A673 (cell line): ENCODE measurements at regions not wholly inside any gene's neighbourhood (a gene's known extent, or its start where the extent isn't known, plus 50 kb on each side); places are given as distances from the start of the nearest gene placed in this dataset.

ENCODE experiments used
- BruUV-seq: library from RNA; stranded (reverse); fragments of 400-500 nt; replicated peaks from 2 replicates; lab custom pipeline; 2021; lab: Mats Ljungman, UMichigan
- CTCF ChIA-PET: fragments of 300-600 bp; sonication (Branson Sonifier 250); formaldehyde crosslinking; loops from one replicate; lab custom pipeline; 2022; ENCODE audit warnings: antibody characterized with exemption; lab: Charles Lee
- POLR2A ChIA-PET: fragments of 300-600 bp; sonication (Branson Sonifier 250); formaldehyde crosslinking; loops from one replicate; lab custom pipeline; 2022; ENCODE audit warnings: antibody characterized with exemption; ENCODE audit not compliant: low non-redundant PET; lab: Charles Lee
- DNase-seq: peaks from one replicate; pipeline ENCODE4 v3.0.0-alpha.2; 2015; ENCODE audit warnings: low spot score
- H3K27ac ChIP-seq: fragments of 200-600 bp; sonication (generic); 2 replicates; pipeline ENCODE4 v1.5.1; 2016; ENCODE audit warnings: mixed run types, low read depth, mild to moderate bottlenecking, mixed read lengths, antibody characterized with exemption, low read length; ENCODE audit not compliant: poor library complexity, severe bottlenecking
- H3K27me3 ChIP-seq: fragments of 200-600 bp; sonication (generic); replicated peaks from 2 replicates; pipeline ENCODE4 v1.6.1; 2017; ENCODE audit warnings: mixed run types, low read depth, mild to moderate bottlenecking, mixed read lengths, antibody characterized with exemption, low read length; ENCODE audit not compliant: insufficient read depth, poor library complexity
- H3K36me3 ChIP-seq: fragments of 200-600 bp; sonication (generic); 2 replicates; pipeline ENCODE4 v1.6.1; 2016; ENCODE audit warnings: mixed run types, mild to moderate bottlenecking, mixed read lengths, antibody characterized with exemption, low read length; ENCODE audit not compliant: insufficient read depth, poor library complexity, severe bottlenecking
- H3K4me1 ChIP-seq: fragments of 200-600 bp; sonication (generic); 2 replicates; pipeline ENCODE4 v1.6.1; 2017; ENCODE audit warnings: mixed run types, mild to moderate bottlenecking, mixed read lengths, antibody characterized with exemption, low read length; ENCODE audit not compliant: insufficient read depth, poor library complexity, severe bottlenecking
- H3K4me3 ChIP-seq: fragments of 200-600 bp; sonication (generic); 2 replicates; pipeline ENCODE4 v1.5.1; 2016; ENCODE audit warnings: low read depth, mixed run types, mild to moderate bottlenecking, mixed read lengths, low read length; ENCODE audit not compliant: poor library complexity, severe bottlenecking
- H3K9me3 ChIP-seq: fragments of 200-600 bp; sonication (generic); 2 replicates; pipeline ENCODE4 v1.6.1; 2016; ENCODE audit warnings: mixed run types, low read depth, mild to moderate bottlenecking, mixed read lengths, antibody characterized with exemption, low read length; ENCODE audit not compliant: poor library complexity, severe bottlenecking
- CTCF ChIP-seq: fragments of 300-800, 200-600 bp; sonication (generic); conservative IDR thresholded peaks from 2 replicates; pipeline ENCODE4 v1.5.1; 2017; ENCODE audit warnings: low read depth, mild to moderate bottlenecking, antibody characterized with exemption, low read length, moderate library complexity, mixed read lengths
- EZH2 ChIP-seq: fragments of 200-600 bp; sonication (generic); IDR thresholded peaks from 2 replicates; pipeline ENCODE4 v1.6.1; 2017; ENCODE audit warnings: borderline replicate concordance, low read depth, mild to moderate bottlenecking, mixed read lengths, antibody characterized with exemption, low read length; ENCODE audit not compliant: poor library complexity, severe bottlenecking
- intact Hi-C: fragments of 100-400 bp; cut with micrococcal nuclease; formaldehyde crosslinking; loops from one replicate; pipeline ENCODE4 v1.10.0; 2022; ENCODE audit not compliant: unreplicated experiment

- Histone ChIP-seq H3K4me1 (no peaks in the 10 kb centered on the region), H3K27ac (no peak overlapping the region), H3K9me3 (no peaks in the 10 kb centered on the region), H3K36me3 (no peaks in the 10 kb centered on the region), H3K4me3 (no peak overlapping the region), H3K27me3 (no peaks in the 10 kb centered on the region)
- ChIA-PET POLR2A (no interaction called here), CTCF (no interaction called here)
- no peak for DNase-seq
- intact Hi-C loops = no loop called here
- TF ChIP-seq EZH2 (no peak), CTCF (no peak)
- BruUV-seq = no TSS peak
These were observed 899.3 kb upstream of the RAG2 start for GRCh38 chr11:37497326-37497725.

- Histone ChIP-seq H3K36me3 (no peaks in the 10 kb centered on the region), H3K4me3 (no peak overlapping the region), H3K4me1 (no peaks in the 10 kb centered on the region), H3K27me3 (no peaks in the 10 kb centered on the region), H3K9me3 (no peaks in the 10 kb centered on the region), H3K27ac (no peak overlapping the region)
- TF ChIP-seq CTCF = no peak
- TF ChIP-seq EZH2 = no peak
- CTCF ChIA-PET = no interaction called here
- DNase-seq = no peak
- no TSS peak for BruUV-seq
- POLR2A ChIA-PET = no interaction called here
- intact Hi-C loops = no loop called here
These were observed 898.2 kb upstream of the RAG2 start for GRCh38 chr11:37496201-37496600.

GRCh38 chr11:37484298-37484697, 886.3 kb upstream of the RAG2 start:
- Histone ChIP-seq H3K27me3 (no peaks in the 10 kb centered on the region), H3K27ac (no peak overlapping the region), H3K36me3 (no peaks in the 10 kb centered on the region), H3K4me3 (no peak overlapping the region), H3K9me3 (no peaks in the 10 kb centered on the region), H3K4me1 (no peaks in the 10 kb centered on the region)
- ChIA-PET POLR2A (no interaction called here), CTCF (no interaction called here)
- TF ChIP-seq CTCF (no peak), EZH2 (no peak)
- intact Hi-C loops = no loop called here
- no peak for DNase-seq
- BruUV-seq = no TSS peak
